GM19099 (cell line): ENCODE measurements at regions not wholly inside any gene's neighbourhood (a gene's known extent, or its start where the extent isn't known, plus 50 kb on each side); places are given as distances from the start of the nearest gene placed in this dataset.

Source experiments
- POLR2A ChIP-seq: IDR thresholded peaks from 3 replicates; pipeline ENCODE4 v1.6.1; 2011; ENCODE audit warnings: low read depth; ENCODE audit not compliant: insufficient read length; ENCODE audit errors: extremely low read depth

DNA sequence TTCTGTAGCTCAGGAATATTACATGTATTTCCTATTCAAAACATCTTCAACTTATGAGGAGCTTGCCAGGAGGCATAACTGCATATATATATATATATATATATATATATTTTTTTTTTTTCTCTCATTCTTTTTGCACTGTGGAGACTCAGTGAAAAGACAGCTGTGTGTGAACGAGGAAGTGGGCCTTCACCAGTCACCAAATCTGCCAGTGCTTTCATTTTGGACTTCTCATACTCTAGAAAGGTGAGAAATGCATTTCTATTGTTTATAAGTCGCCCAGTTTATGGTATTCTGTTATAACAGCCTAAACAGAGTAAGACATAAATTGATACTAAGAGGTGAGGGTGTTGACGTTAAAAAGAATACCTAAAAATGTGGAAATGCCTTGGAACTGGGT, 710.6 kb downstream of the TRAM1L1 start:
- no peak for TF ChIP-seq POLR2A

- TF ChIP-seq POLR2A: no peak
These were observed 722.8 kb downstream of the TRAM1L1 start for GRCh38 chr4:116362583-116362982.

DNA sequence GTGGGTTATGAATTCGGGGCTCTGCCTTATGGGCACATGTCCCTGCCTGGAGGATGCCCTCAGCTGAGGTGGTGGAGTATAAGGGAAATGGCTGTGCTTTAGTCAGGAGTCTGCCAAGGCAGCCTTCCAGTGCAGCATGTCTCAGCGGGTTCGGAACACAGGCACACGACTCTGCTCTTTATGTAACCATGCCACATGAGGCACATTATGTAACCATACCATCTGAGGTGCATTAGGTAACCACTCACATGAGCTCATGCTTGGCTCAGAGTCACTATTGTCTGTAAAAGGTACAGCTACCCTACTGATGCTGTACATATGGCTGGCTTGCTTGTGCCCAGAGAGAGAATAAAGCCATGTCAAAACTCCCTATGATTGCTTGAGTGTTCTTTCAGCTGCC, 723.6 kb downstream of the TRAM1L1 start:
- no peak for TF ChIP-seq POLR2A

GRCh38 chr4:116358633-116359222, 726.6 kb downstream of the TRAM1L1 start:
- no peak for TF ChIP-seq POLR2A

- TF ChIP-seq POLR2A: no peak
These were observed 727.6 kb downstream of the TRAM1L1 start for GRCh38 chr4:116357758-116358157.

DNA sequence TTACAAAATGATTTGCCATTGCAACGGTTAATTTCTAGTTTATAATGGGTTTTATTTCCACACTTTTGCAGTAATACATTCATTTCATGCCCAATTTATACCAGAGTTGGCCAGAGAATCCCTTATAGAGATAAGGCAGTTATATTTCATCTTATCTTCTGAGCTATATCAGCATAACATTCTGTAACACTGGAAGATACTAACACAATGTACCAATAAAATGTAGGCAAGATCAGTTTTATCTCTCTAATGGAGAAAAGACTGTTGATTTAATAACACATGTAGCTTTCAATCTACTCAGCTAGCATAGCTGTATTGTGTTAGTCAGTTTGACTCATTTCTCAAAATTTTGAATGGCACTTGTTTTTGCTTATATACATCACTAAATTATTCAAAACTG, 738.6 kb downstream of the TRAM1L1 start:
- TF ChIP-seq POLR2A: no peak

DNA sequence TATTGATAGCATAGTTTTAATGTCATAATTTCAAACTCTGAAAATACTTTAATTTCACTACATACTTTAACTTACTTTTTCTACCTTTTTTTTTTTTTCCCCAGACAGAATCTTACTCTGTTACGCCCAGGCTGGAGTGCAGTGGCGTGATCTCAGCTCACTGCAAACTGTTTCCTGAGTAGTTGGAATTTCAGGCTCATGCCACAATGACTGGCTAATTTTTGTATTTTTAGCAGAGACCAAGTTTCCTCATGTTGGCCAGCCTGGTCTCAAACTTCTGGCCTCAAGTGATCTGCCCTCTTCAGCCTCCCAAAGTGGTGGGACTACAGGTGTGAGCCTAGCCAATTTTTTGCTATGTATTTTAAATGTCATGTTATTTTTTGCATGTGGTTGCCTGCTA, 741.6 kb downstream of the TRAM1L1 start:
- TF ChIP-seq POLR2A: no peak

GRCh38 chr4:116342143-116342542, 743.2 kb downstream of the TRAM1L1 start:
- no peak for TF ChIP-seq POLR2A

DNA sequence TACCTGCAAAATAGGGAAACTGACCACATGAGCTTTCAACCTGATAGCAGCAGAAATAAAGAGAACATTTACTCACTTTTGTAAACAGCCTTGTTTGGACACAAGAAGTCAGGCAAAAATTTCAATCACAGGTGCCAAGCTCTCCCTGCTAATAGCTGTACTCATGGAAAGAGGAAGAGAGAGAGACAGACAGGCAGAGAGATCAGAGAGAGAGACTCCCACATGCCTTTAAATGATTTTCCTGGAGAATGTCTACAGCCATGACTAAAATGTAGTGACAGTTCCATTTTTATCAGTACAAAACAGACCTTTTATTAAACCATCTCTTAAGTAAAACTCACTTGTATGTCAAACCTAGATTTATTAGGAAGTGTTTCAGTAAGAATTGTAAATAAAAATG, 752.9 kb downstream of the TRAM1L1 start:
- no peak for TF ChIP-seq POLR2A

DNA sequence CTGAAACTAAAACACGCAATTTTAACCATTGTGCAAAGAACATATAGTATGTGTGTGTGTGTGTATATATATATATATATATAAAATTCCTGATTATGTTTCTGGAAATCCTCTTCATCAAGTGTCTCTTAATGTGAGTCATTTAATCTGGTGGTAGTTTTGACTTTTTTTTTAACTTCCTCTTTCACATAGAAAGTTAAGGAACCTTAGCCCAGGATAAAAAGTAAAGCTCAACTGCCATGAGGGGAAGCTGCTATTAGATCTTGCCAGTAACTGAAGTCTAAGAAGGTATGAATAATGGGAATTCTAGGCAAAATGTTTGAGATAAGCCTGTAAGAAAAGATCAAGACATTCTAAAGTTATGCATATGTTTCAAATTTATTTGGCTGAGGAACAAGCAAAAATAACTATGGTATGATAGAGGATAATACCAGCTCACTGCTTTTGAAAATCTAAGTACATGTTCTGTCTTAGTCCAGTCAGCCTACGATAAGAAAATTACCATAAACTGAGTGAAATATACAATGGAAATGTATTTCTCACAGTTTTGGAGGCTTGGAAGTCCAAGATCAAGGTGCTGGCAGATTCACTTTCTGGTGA, 757.0 kb downstream of the TRAM1L1 start:
- TF ChIP-seq POLR2A: no peak

GRCh38 chr4:116323606-116324005, 761.8 kb downstream of the TRAM1L1 start:
- TF ChIP-seq POLR2A: no peak

DNA sequence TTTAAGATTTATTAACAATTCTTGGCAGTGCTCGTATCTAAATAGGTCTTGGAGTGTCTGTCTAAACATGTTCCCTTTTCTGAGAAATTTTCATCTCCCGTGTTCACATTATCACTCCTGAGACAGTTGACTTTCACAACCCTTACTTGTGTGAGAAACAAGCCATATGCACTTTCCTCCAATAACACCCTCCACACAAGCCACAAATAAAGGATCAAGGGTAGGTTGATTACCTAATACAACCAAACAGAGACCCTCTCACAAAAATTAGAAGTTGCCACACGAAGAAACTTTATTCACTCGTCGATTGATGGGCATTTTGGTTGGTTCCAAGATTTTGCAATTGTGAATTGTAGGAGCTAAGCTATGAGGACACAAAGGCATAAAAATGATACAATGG, 763.9 kb downstream of the TRAM1L1 start:
- TF ChIP-seq POLR2A: no peak

DNA sequence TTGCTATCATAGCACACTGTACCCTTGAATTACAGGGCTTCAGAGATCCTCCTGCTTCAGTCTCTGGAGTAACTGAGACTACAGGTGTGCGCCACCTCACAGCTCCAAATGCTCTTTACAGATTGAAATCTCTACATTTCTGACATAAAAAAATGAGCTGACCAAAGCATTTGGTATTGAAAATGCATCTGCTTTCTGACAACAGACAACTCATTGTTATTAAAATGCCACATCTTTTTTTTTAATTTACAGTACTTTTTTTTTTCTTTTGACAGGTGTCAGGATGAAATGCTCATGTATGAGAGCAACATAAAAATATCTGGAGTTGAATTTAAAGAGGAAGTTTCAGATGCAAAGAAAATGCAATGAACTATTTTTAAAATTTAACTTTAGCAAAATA, 764.5 kb downstream of the TRAM1L1 start:
- no peak for TF ChIP-seq POLR2A

DNA sequence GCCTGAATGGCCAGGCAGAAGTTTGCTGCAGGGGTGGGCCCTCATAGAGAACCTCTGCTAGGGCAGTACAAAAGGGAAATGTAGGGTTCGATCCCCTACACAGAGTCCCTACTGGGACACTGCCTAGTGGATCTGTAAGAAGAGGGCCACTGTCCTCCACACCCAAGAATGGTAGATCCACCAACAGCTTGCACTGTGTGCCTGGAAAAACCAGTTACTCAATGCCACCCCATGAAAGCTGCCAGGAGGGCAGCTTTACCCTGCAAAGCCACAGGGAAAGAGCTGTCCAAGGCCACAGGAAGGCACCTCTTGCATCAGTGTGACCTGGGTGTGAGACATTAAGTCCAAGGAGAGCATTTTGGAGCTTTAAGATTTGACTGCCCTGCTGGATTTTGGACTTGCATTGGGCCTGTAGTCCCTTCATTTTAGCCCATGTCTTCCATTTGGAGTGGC, 781.6 kb downstream of the TRAM1L1 start:
- TF ChIP-seq POLR2A: no peak

DNA sequence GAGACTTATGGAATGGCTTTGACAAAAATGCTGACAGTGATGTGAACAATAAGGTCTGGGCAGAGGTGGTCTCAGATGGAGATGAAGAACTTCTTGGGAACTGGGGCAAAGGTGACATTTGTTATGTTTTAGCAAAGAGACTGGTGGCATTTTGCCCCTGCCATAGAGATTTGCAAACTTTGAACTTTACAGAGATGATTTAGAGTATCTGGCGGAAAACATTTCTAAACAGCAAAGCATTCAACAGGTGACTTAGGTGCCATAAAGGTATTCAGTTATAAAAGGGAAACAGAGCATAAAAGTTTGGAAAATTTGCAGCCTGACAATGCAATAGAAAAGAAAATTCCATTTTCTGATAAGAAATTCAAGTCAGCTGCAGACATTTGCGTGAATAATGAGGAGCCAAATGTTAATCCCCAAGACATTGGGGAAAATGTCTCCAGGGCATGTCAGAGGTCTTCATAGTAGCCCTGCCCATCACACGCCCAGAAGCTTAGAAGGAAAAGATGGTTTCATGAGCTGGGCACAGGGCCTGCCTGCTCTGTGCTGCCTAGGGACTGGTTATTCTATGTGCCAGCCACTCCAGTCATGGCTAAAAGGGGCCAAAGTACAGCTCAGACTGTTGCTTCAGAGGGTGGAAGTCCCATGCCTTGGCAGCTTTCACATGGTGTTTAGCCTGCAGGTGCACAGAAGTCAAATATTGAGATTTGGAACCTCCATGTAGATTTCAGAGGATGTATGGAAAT, 782.2 kb downstream of the TRAM1L1 start:
- TF ChIP-seq POLR2A: no peak

GRCh38 chr4:116275006-116275405, 810.4 kb downstream of the TRAM1L1 start:
- TF ChIP-seq POLR2A: no peak

DNA sequence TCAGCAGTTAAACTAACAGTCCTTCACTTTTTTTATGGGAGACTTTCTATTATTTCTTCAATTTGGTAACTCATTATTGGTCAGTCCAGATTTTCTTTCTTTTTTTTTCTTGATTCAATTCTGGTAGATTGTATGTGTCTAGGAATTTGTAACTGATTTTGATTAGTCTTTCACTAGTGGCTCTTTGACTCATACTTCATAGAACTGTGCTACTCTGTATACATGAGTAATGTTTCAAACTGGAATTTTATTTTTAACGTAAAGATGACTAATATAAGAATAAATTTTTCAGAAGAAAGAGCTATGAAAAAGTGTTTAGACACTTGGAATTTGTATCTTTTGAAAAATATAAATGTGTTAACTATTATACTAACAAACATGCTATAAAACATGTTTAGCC, 813.0 kb downstream of the TRAM1L1 start:
- TF ChIP-seq POLR2A: no peak

DNA sequence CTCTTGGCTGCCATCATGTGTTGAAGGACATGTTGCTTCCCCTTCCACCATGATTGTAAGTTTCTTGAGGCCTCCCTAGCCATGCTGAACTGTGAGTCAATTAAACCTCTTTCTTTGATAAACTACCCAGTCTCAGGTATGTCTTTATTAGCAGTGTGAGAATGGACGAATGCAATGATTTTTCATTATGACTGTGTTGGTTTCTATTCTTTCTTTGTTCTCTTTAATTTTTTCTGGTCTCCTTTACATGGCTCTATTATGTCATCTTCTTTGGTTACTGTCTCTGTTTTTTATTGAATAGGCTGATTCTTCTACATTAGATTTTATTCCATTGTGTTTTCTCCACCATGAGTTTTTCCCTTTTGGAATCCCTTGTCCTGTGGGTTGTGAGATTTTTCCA, 840.6 kb downstream of the TRAM1L1 start:
- TF ChIP-seq POLR2A: no peak
